K562 (cell line): ENCODE measurements at regions not wholly inside any gene's neighbourhood (a gene's known extent, or its start where the extent isn't known, plus 50 kb on each side); places are given as distances from the start of the nearest gene placed in this dataset.

ENCODE experiments used
- ATAC-seq: fragments of 200-7000 bp; cut with Tn5 transposase; 3 replicates; pipeline ENCODE4 v1.9.1; 2020; ENCODE audit warnings: moderate library complexity
- BruUV-seq: library from RNA; stranded (reverse); fragments of 400-500 nt; replicated peaks from 2 replicates; lab custom pipeline; 2021; lab: Mats Ljungman, UMichigan
- CTCF ChIA-PET: fragments of 300-600 bp; formaldehyde crosslinking; extraction: SDS; loops from one replicate; lab custom pipeline; 2021; ENCODE audit warnings: low intra/inter-chr PET ratio; lab: Yijun Ruan, JAX
- POLR2A ChIA-PET: fragments of 300-600, 350-650 bp; sonication (Branson Sonifier 250); formaldehyde crosslinking; extraction: SDS; loops from one replicate; lab custom pipeline; 2021; ENCODE audit warnings: antibody characterized with exemption, inconsistent platforms; lab: Yijun Ruan, JAX
- DNase-seq, 4 experiments: peaks; one replicate each; pipeline versions ENCODE4 v3.0.0 to v3.0.0-alpha.2; 2011 to 2018; ENCODE audit warnings: low spot score in 3 of 4, mixed read lengths in 3 of 4; ENCODE audit errors: extremely low read depth in 1 of 4
- FAIRE-seq: peaks from 2 replicates; lab custom pipeline; 2011; peaks lifted over from hg19 to GRCh38; lab: Jason Lieb, UNC
- H2AFZ ChIP-seq: 2 replicates; pipeline ENCODE4 v1.6.0; 2011; ENCODE audit warnings: low read depth, low read length, control low read depth, inconsistent platforms
- H3K27ac ChIP-seq: fragments of 200-600 bp; 3 replicates; pipeline ENCODE4 v1.8.0; 2011; ENCODE audit warnings: low read depth, mild to moderate bottlenecking, control low read depth, inconsistent platforms, low read length, moderate library complexity, mixed read lengths; ENCODE audit errors: extremely low read depth
- H3K27me3 ChIP-seq, 2 experiments: fragments of 300-600 bp in 1 of 2; 2 replicates in 1 of 2; 3 replicates in 1 of 2; pipeline versions ENCODE4 v1.6.0 to v1.8.0; 2011; ENCODE audit warnings: inconsistent platforms in 2 of 2, low read length in 2 of 2, mild to moderate bottlenecking in 1 of 2, mixed read lengths in 1 of 2, moderate library complexity in 1 of 2; ENCODE audit not compliant: control insufficient read depth in 2 of 2, insufficient read depth in 2 of 2
- H3K36me3 ChIP-seq: fragments of 300-600 bp; 3 replicates; pipeline ENCODE4 v1.8.0; 2011; ENCODE audit warnings: mild to moderate bottlenecking, low read length, inconsistent platforms; ENCODE audit not compliant: control insufficient read depth, insufficient read depth
- H3K4me1 ChIP-seq, 2 experiments: fragments of 200-600 bp in 1 of 2; replicated peaks in 1 of 2; 2 replicates in 1 of 2; 3 replicates in 1 of 2; pipeline versions ENCODE4 v1.5.1 to v1.8.0; 2011; ENCODE audit warnings: inconsistent platforms in 2 of 2, low read length in 2 of 2, mild to moderate bottlenecking in 1 of 2, mixed read lengths in 1 of 2, moderate library complexity in 1 of 2; ENCODE audit not compliant: control insufficient read depth in 2 of 2, insufficient read depth in 2 of 2
- H3K4me2 ChIP-seq: 2 replicates; pipeline ENCODE4 v1.6.1; 2011; ENCODE audit warnings: low read length, control low read depth, inconsistent platforms, mixed read lengths; ENCODE audit not compliant: insufficient read depth
- H3K4me3 ChIP-seq: fragments of 200-600 bp; sonication (generic), shearing (Covaris generic); 2 replicates; pipeline ENCODE4 v1.5.1; 2016; ENCODE audit warnings: control low read depth, inconsistent platforms
- H3K79me2 ChIP-seq: fragments of 200-600 bp; 3 replicates; pipeline ENCODE4 v1.8.0; 2011; ENCODE audit warnings: low read length, inconsistent platforms; ENCODE audit not compliant: control insufficient read depth, insufficient read depth
- H3K9ac ChIP-seq, 2 experiments: 2 replicates each; pipeline versions ENCODE4 v1.6.0 to v1.6.1; 2011; ENCODE audit warnings: low read depth in 2 of 2, low read length in 2 of 2, control low read depth in 1 of 2, inconsistent platforms in 1 of 2, mild to moderate bottlenecking in 1 of 2, mixed read lengths in 1 of 2; ENCODE audit not compliant: insufficient read depth in 1 of 2
- H3K9me1 ChIP-seq: one replicate; pipeline ENCODE4 v1.6.0; 2011; ENCODE audit warnings: inconsistent platforms, mild to moderate bottlenecking, low read length, moderate library complexity; ENCODE audit not compliant: control insufficient read depth, insufficient read depth
- H3K9me3 ChIP-seq: replicated peaks from 2 replicates; pipeline ENCODE4 v1.5.1; 2011; ENCODE audit warnings: low read depth, low read length, inconsistent platforms; ENCODE audit not compliant: control insufficient read depth, insufficient read depth
- H4K20me1 ChIP-seq: replicated peaks from 2 replicates; pipeline ENCODE4 v1.6.1; 2011; ENCODE audit warnings: low read length, inconsistent platforms, mixed read lengths; ENCODE audit not compliant: control insufficient read depth, insufficient read depth
- ARID1B ChIP-seq: fragments of 450-650 bp; IDR thresholded peaks from 2 replicates; pipeline ENCODE4 v1.6.1; 2016; ENCODE audit warnings: antibody characterized with exemption, mild to moderate bottlenecking, inconsistent platforms
- CAMTA2 ChIP-seq: fragments of 250-450 bp; sonication (Bioruptor Pico); conservative IDR thresholded peaks from 2 replicates; pipeline ENCODE4 v1.5.1; 2022
- CREM ChIP-seq: IDR thresholded peaks from 2 replicates; pipeline ENCODE4 v1.6.1; 2014; ENCODE audit warnings: antibody characterized with exemption, low read depth
- MAFK ChIP-seq: IDR thresholded peaks from 2 replicates; pipeline ENCODE4 v1.6.1; 2011; ENCODE audit warnings: low read length, improper control_type of control experiment
- OTX1 ChIP-seq: fragments of 450-650 bp; formaldehyde crosslinking; IDR thresholded peaks from 2 replicates; pipeline ENCODE4 v1.4.0; 2022; ENCODE audit warnings: mild to moderate bottlenecking
- RBM25 ChIP-seq: fragments of 200-400 bp; formaldehyde crosslinking; IDR thresholded peaks from 2 replicates; pipeline ENCODE4 v1.6.1; 2018; ENCODE audit warnings: low read length, low read depth, moderate library complexity; ENCODE audit not compliant: severe bottlenecking
- SUPT5H ChIP-seq: fragments of 450-650 bp; IDR thresholded peaks from 2 replicates; pipeline ENCODE4 v1.6.1; 2016
- UBTF ChIP-seq, 2 experiments: IDR thresholded peaks; 2 replicates each; pipeline ENCODE4 v1.6.1; 2012; ENCODE audit warnings: improper control_type of control experiment in 2 of 2, low read depth in 2 of 2, low read length in 2 of 2, borderline replicate concordance in 1 of 2
- XRCC5 ChIP-seq: fragments of 200-400 bp; formaldehyde crosslinking; IDR thresholded peaks from 2 replicates; pipeline ENCODE4 v1.6.1; 2017; ENCODE audit warnings: low read depth, mild to moderate bottlenecking, low read length
- ZNF785 ChIP-seq: fragments of 250-450 bp; sonication (Bioruptor Pico); IDR thresholded peaks from 2 replicates; pipeline ENCODE4 v1.4.0; 2020; ENCODE audit warnings: mild to moderate bottlenecking
- WGBS: fragments of 100-300 bp; shearing (Covaris generic); methylation state at CpG from one replicate; pipeline ENCODE4 v1.1.6; 2016; ENCODE audit warnings: low coverage, mixed read lengths; ENCODE audit not compliant: insufficient coverage; ENCODE audit errors: missing lambda C conversion rate; 5-methylcytosine and 5-hydroxymethylcytosine counted together
- in situ Hi-C: fragments of 300-500 bp; cut with MboI; formaldehyde crosslinking; loops from 4 replicates; pipeline ENCODE4 v1.15.0; 2018; ENCODE audit warnings: inconsistent platforms, mixed read lengths
- intact Hi-C: fragments of 100-400 bp; cut with micrococcal nuclease; formaldehyde crosslinking; loops from 2 replicates; pipeline ENCODE4 v1.14.2; 2022

- no peak for TF ChIP-seq UBTF (IDR thresholded peaks at IDR 0.05; ENCODE audit: borderline replicate concordance in 1 of 2, low read depth in 2 of 2, low read length in 2 of 2)
- TF ChIP-seq MAFK, result no peak
- no peak for TF ChIP-seq CREM
- no peak for TF ChIP-seq SUPT5H
- TF ChIP-seq ZNF785 (CRISPR knock-in tag), result no peak
- TF ChIP-seq OTX1 (CRISPR knock-in tag), result no peak
- TF ChIP-seq XRCC5, result no peak
Observed at GRCh38 chr17:33864758-33865229, 390.3 kb upstream of the CCL2 start (continued).

- DNase-seq, result peak in 1 of 4 experiments; percentile 40
- intact Hi-C loops, result no loop called here
- TF ChIP-seq ARID1B (peak; percentile 82), CAMTA2 (no peak), RBM25 (peak; percentile 18)
Observed at GRCh38 chr17:33868899-33869298, 386.2 kb upstream of the CCL2 start.

More at GRCh38 chr17:33868899-33869298, 386.2 kb upstream of the CCL2 start:
- ATAC-seq (no peak), FAIRE-seq (no peak)
- Histone ChIP-seq H3K9ac (no peak overlapping the region), H2AFZ (no peak overlapping the region; the same call in 1 of the 2 replicates), H3K9me1 (no peaks in the 10 kb centered on the region), H3K9me3 (peaks cover 3% of the 10 kb centered on the region), H4K20me1 (no peaks in the 10 kb centered on the region), H3K79me2 (no peaks in the 10 kb centered on the region), H3K4me1 (peaks cover 28 to 43% of the 10 kb centered on the region in 2 experiments), H3K4me3 (no peak overlapping the region), H3K4me2 (no peak overlapping the region), H3K27ac (no peak overlapping the region; the same call in 2 of the 3 replicates), H3K27me3 (no peaks in the 10 kb centered on the region), H3K36me3 (no peaks in the 10 kb centered on the region)
- POLR2A ChIA-PET, result interaction anchor here (0.7 to 1.8 kb wide), 3 partner anchors 21 to 384 kb away, joined by 3 to 4 read pairs (median 4); no protein-coding TSS in a partner anchor
- BruUV-seq, result no TSS peak
- in situ Hi-C loops, result no loop called here
- CTCF ChIA-PET, result no interaction called here
- 12% methylated on average over 3 of the region's 3 CpGs for WGBS
